ENCODE measurements at regions not wholly inside any gene's neighbourhood (a gene's known extent, or its start where the extent isn't known, plus 50 kb on each side); places are given as distances from the start of the nearest gene placed in this dataset.

- TF ChIP-seq, protein P1, sequence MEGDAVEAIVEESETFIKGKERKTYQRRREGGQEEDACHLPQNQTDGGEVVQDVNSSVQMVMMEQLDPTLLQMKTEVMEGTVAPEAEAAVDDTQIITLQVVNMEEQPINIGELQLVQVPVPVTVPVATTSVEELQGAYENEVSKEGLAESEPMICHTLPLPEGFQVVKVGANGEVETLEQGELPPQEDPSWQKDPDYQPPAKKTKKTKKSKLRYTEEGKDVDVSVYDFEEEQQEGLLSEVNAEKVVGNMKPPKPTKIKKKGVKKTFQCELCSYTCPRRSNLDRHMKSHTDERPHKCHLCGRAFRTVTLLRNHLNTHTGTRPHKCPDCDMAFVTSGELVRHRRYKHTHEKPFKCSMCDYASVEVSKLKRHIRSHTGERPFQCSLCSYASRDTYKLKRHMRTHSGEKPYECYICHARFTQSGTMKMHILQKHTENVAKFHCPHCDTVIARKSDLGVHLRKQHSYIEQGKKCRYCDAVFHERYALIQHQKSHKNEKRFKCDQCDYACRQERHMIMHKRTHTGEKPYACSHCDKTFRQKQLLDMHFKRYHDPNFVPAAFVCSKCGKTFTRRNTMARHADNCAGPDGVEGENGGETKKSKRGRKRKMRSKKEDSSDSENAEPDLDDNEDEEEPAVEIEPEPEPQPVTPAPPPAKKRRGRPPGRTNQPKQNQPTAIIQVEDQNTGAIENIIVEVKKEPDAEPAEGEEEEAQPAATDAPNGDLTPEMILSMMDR (IDR thresholded peaks at IDR 0.05) = no peak
- TF ChIP-seq POLR2A (IDR thresholded peaks at IDR 0.05) = no peak
Observed at GRCh38 chr17:68662037-68662432, 60.9 kb upstream of the FAM20A start.

Data from testis (tissue), 2 donors.